LHCN-M2 (cell line): ENCODE measurements at regions not wholly inside any gene's neighbourhood (a gene's known extent, or its start where the extent isn't known, plus 50 kb on each side); places are given as distances from the start of the nearest gene placed in this dataset.
"Not testable (repeated sequence)": the region's sequence is repeated elsewhere in the genome, so short reads cannot be mapped to it uniquely, and the experiment has no call there.

ENCODE experiments used
- DNase-seq: peaks from one replicate; pipeline ENCODE4 v3.0.0-alpha.2; 2012; ENCODE audit warnings: low read depth

GRCh38 chr11:106152013-106152412 is 74.6 kb downstream of the AASDHPPT start:
- DNase-seq, result no peak

GRCh38 chr11:106152824-106153223 is 75.4 kb downstream of the AASDHPPT start:
- peak; percentile 11 for DNase-seq

- peak; percentile 68 for DNase-seq
These were observed 79.0 kb downstream of the AASDHPPT start for GRCh38 chr11:106156290-106156937.

- no peak for DNase-seq
These were observed 80.9 kb downstream of the AASDHPPT start for GRCh38 chr11:106158406-106158805.

- DNase-seq, result peak; percentile 14
These were observed 82.4 kb downstream of the AASDHPPT start for GRCh38 chr11:106159836-106160235.

- peak; percentile 26 for DNase-seq
These were observed 83.0 kb downstream of the AASDHPPT start for GRCh38 chr11:106160494-106160893.

- no peak for DNase-seq
These were observed 84.5 kb downstream of the AASDHPPT start for GRCh38 chr11:106161775-106162634.

GRCh38 chr11:106167085-106167484 is 89.6 kb downstream of the AASDHPPT start:
- no peak for DNase-seq

GRCh38 chr11:106172386-106172991 is 95.0 kb downstream of the AASDHPPT start:
- DNase-seq, result peak; percentile 9

- no peak for DNase-seq
These were observed 95.8 kb downstream of the AASDHPPT start for GRCh38 chr11:106173291-106173690.

- DNase-seq, result not testable (repeated sequence)
These were observed 96.5 kb downstream of the AASDHPPT start for GRCh38 chr11:106174003-106174402.

- DNase-seq, result no peak
These were observed 99.4 kb downstream of the AASDHPPT start for GRCh38 chr11:106176817-106177216.

GRCh38 chr11:106177311-106177710 is 99.8 kb downstream of the AASDHPPT start:
- DNase-seq, result no peak

- DNase-seq, result no peak
These were observed 100.9 kb downstream of the AASDHPPT start for GRCh38 chr11:106178361-106178760.

- no peak for DNase-seq
These were observed 101.6 kb downstream of the AASDHPPT start for GRCh38 chr11:106179048-106179447.

- no peak for DNase-seq
These were observed 109.2 kb downstream of the AASDHPPT start for GRCh38 chr11:106186630-106187029.

GRCh38 chr11:106187860-106188456 is 110.5 kb downstream of the AASDHPPT start:
- DNase-seq, result no peak

- DNase-seq, result no peak
These were observed 116.5 kb downstream of the AASDHPPT start for GRCh38 chr11:106193956-106194355.

- DNase-seq, result no peak
These were observed 120.0 kb downstream of the AASDHPPT start for GRCh38 chr11:106197438-106197837.

- no peak for DNase-seq
These were observed 125.6 kb downstream of the AASDHPPT start for GRCh38 chr11:106202935-106203620.

- no peak for DNase-seq
These were observed 131.3 kb downstream of the AASDHPPT start for GRCh38 chr11:106208760-106209159.
